Muscle of arm (tissue), 1 donor: ENCODE measurements at regions not wholly inside any gene's neighbourhood (a gene's known extent, or its start where the extent isn't known, plus 50 kb on each side); places are given as distances from the start of the nearest gene placed in this dataset.
A peak's percentile ranks its signal among the peaks of the same experiment; 100 is the strongest.
"Not testable (repeated sequence)": the region's sequence is repeated elsewhere in the genome, so short reads cannot be mapped to it uniquely, and the experiment has no call there.

Source experiments
- DNase-seq: peaks from one replicate; pipeline ENCODE4 v3.0.0-alpha.2; 2013

- DNase-seq = no peak
Measured at GRCh38 chr12:92061061-92061460, 84.6 kb downstream of the BTG1 start.

GRCh38 chr12:92059960-92060359, 85.7 kb downstream of the BTG1 start:
- no peak for DNase-seq

GRCh38 chr12:92058664-92059063, 87.0 kb downstream of the BTG1 start:
- DNase-seq = no peak

- DNase-seq = not testable (repeated sequence)
Measured at GRCh38 chr12:92056756-92057155, 88.9 kb downstream of the BTG1 start.

- DNase-seq = no peak
Measured at GRCh38 chr12:92056290-92056689, 89.4 kb downstream of the BTG1 start.

GRCh38 chr12:92055877-92056276, 89.8 kb downstream of the BTG1 start:
- no peak for DNase-seq

GRCh38 chr12:92051441-92051840, 94.2 kb downstream of the BTG1 start:
- DNase-seq = no peak

- DNase-seq = no peak
Measured at GRCh38 chr12:92049403-92049802, 96.2 kb downstream of the BTG1 start.

- no peak for DNase-seq
Measured at GRCh38 chr12:92047393-92047826, 98.2 kb downstream of the BTG1 start.

- no peak for DNase-seq
Measured at GRCh38 chr12:92046557-92047392, 98.9 kb downstream of the BTG1 start.

GRCh38 chr12:92045852-92046251, 99.8 kb downstream of the BTG1 start:
- no peak for DNase-seq

- DNase-seq = no peak
Measured at GRCh38 chr12:92044435-92044834, 101.2 kb downstream of the BTG1 start.

- no peak for DNase-seq
Measured at GRCh38 chr12:92042791-92043531, 102.7 kb downstream of the BTG1 start.

- no peak for DNase-seq
Measured at GRCh38 chr12:92041742-92042141, 103.9 kb downstream of the BTG1 start.

- DNase-seq = no peak
Measured at GRCh38 chr12:92039046-92039445, 106.6 kb downstream of the BTG1 start.

- no peak for DNase-seq
Measured at GRCh38 chr12:92038476-92038875, 107.2 kb downstream of the BTG1 start.

- DNase-seq = no peak
Measured at GRCh38 chr12:92036771-92037453, 108.7 kb downstream of the BTG1 start.

- DNase-seq = no peak
Measured at GRCh38 chr12:92036061-92036620, 109.5 kb downstream of the BTG1 start.

GRCh38 chr12:92035477-92035876, 110.2 kb downstream of the BTG1 start:
- DNase-seq = no peak

GRCh38 chr12:92034858-92035401, 110.7 kb downstream of the BTG1 start:
- DNase-seq = peak; percentile 36

GRCh38 chr12:92034083-92034482, 111.6 kb downstream of the BTG1 start:
- DNase-seq = no peak

- DNase-seq = no peak
Measured at GRCh38 chr12:92032965-92033364, 112.7 kb downstream of the BTG1 start.
